Activated B cell treated with CpG ODN at 0.5 μM for 24 hours (primary cell): ENCODE measurements at regions not wholly inside any gene's neighbourhood (a gene's known extent, or its start where the extent isn't known, plus 50 kb on each side); places are given as distances from the start of the nearest gene placed in this dataset.
A peak's percentile ranks its signal among the peaks of the same experiment; 100 is the strongest.
"Not testable (repeated sequence)": the region's sequence is repeated elsewhere in the genome, so short reads cannot be mapped to it uniquely, and the experiment has no call there.

Experiments used
- ATAC-seq: fragments of 200-7000 bp; cut with Tn5 transposase; one replicate; pipeline ENCODE4 v1.10.0; 2021; ENCODE audit warnings: low read depth, mild to moderate bottlenecking, moderate library complexity
- CTCF ChIA-PET: fragments of 350-600 bp; sonication (Branson Sonifier 250); formaldehyde crosslinking; loops from one replicate; lab custom pipeline; 2021; ENCODE audit warnings: antibody characterized with exemption; lab: Charles Lee
- POLR2A ChIA-PET: fragments of 350-600 bp; sonication (Branson Sonifier 250); formaldehyde crosslinking; loops from one replicate; lab custom pipeline; 2021; ENCODE audit warnings: antibody characterized with exemption; lab: Charles Lee
- DNase-seq: peaks from one replicate; pipeline ENCODE4 v3.0.0; 2022
- H3K27ac Mint-ChIP-seq: one replicate; pipeline ENCODE4 v1.8.0; 2020; ENCODE audit warnings: mixed read lengths
- H3K27me3 Mint-ChIP-seq: one replicate; pipeline ENCODE4 v1.8.0; 2021; ENCODE audit warnings: mixed read lengths
- H3K36me3 Mint-ChIP-seq: one replicate; pipeline ENCODE4 v1.8.0; 2021; ENCODE audit warnings: low read depth, mixed read lengths
- H3K4me1 Mint-ChIP-seq: one replicate; pipeline ENCODE4 v1.8.0; 2021; ENCODE audit warnings: mixed read lengths
- H3K4me3 Mint-ChIP-seq: one replicate; pipeline ENCODE4 v1.8.0; 2020; ENCODE audit warnings: mild to moderate bottlenecking, mixed read lengths
- H3K9me3 Mint-ChIP-seq: one replicate; pipeline ENCODE4 v1.8.0; 2020; ENCODE audit warnings: mixed read lengths
- intact Hi-C: fragments of 100-400 bp; cut with micrococcal nuclease; formaldehyde crosslinking; loops from one replicate; pipeline ENCODE4 v1.15.1; 2024
- TF ChIP-seq, protein P1 (sequence below): fragments of 200-600 bp; IDR thresholded peaks from one replicate; pipeline ENCODE4 v1.8.0; 2022; ENCODE audit warnings: antibody characterized with exemption, mild to moderate bottlenecking

DNA sequence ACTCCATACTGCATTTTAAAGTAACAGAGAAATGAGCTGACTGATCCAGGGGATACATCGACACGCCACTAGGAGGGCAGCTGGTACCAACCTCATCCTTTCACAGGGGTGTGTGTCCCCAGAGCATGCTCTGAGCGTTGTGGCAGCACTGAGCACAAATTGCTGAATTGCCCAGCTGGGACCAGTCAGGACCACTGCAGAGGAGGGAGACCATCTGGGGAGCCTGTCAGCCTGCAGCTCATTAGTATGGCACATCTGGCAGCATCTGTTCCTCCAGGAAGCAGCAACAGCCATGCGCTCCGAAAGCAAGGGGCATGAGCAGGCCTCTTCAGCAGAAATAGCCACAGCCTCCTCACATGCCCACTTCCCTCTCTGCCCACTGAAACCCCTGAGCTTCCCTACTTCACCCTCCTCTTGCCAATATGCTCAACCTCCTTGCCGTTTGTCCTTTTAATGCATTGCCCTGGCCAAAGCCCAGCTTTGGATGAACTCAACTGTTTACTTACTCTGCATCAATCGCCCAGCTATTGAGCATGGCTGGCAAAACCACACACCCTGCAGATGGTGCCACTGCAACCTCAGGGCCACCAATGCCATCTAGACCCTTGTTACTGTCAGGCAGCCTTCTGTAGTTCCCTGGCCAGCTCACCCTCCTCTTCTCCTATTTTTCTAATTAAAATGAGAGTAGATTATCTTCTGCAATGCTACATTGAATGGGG is 77.6 kb upstream of the NEDD9 start:
- Mint-ChIP-seq H3K27ac (peak overlapping the region; percentile 19), H3K27me3 (no peaks in the 10 kb centered on the region), H3K36me3 (peaks cover 47% of the 10 kb centered on the region), H3K9me3 (peaks cover under 1% of the 10 kb centered on the region), H3K4me3 (no peak overlapping the region), H3K4me1 (peaks cover 30% of the 10 kb centered on the region)
- CTCF ChIA-PET = interaction anchor here (0.6 to 1.2 kb wide), 3 partner anchors 104 to 186 kb away, joined by 3 to 9 read pairs (median 3); no protein-coding TSS in a partner anchor
- TF ChIP-seq, protein P1, sequence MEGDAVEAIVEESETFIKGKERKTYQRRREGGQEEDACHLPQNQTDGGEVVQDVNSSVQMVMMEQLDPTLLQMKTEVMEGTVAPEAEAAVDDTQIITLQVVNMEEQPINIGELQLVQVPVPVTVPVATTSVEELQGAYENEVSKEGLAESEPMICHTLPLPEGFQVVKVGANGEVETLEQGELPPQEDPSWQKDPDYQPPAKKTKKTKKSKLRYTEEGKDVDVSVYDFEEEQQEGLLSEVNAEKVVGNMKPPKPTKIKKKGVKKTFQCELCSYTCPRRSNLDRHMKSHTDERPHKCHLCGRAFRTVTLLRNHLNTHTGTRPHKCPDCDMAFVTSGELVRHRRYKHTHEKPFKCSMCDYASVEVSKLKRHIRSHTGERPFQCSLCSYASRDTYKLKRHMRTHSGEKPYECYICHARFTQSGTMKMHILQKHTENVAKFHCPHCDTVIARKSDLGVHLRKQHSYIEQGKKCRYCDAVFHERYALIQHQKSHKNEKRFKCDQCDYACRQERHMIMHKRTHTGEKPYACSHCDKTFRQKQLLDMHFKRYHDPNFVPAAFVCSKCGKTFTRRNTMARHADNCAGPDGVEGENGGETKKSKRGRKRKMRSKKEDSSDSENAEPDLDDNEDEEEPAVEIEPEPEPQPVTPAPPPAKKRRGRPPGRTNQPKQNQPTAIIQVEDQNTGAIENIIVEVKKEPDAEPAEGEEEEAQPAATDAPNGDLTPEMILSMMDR = no peak
- ATAC-seq (no peak), DNase-seq (no peak)
- intact Hi-C loops = loop anchor here (5.0 kb wide), 1 partner anchor 33 kb away; no protein-coding TSS in a partner anchor
- POLR2A ChIA-PET = interaction anchor here (0.8 to 1.1 kb wide), 2 partner anchors 64 to 185 kb away, joined by 3 read pairs; no protein-coding TSS in a partner anchor

DNA sequence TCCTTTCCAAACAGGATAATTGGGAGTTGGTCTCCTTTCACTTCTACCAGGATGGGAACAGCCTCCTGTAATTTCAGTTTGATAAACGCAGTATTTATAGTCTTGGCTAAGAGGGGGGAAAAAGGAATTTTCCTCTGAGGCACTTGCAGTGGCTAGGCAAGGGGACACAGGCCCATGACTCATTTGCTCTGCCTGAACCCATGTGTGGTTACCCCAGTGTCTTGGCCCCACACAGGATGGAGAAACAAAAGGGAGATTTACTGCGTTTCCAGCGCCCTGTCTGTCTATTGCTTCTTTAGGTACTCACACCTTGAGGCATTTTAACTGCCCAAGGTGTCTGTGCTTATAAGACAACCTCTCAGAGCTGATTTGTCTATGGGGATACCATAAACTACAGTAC is 74.8 kb upstream of the NEDD9 start:
- Mint-ChIP-seq H3K9me3 (peaks cover 2% of the 10 kb centered on the region), H3K4me3 (no peak overlapping the region), H3K27ac (no peak overlapping the region), H3K36me3 (peaks cover 61% of the 10 kb centered on the region), H3K27me3 (no peaks in the 10 kb centered on the region), H3K4me1 (peaks cover 36% of the 10 kb centered on the region)
- ATAC-seq (no peak), DNase-seq (no peak)
- ChIA-PET POLR2A (interaction anchor here (0.7 kb wide), 1 partner anchor 37 kb away, joined by 5 read pairs; no protein-coding TSS in a partner anchor), CTCF (no interaction called here)
- TF ChIP-seq, protein P1 = no peak
- intact Hi-C loops = no loop called here

DNA sequence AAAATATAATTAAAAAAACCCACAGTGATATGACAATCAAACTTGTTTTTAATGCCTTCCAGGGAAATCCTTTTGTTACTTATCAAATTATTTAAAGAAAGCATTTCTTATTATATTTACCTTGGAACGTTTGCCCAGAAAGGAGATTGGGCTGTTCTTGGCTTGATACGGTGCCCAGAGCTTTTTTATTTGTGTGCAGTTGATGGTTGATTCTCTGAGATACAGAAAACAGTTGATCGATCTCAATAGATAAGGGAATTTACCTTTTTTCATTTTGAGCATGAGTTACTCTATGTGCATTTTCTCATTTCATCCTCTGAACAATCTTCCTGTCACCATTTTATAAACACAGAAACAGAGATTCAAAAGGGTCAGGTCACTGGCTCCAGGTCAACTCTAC is 72.5 kb upstream of the NEDD9 start:
- H3K4me1 Mint-ChIP-seq = peaks cover 30% of the 10 kb centered on the region
- DNase-seq = no peak
- peaks cover 12% of the 10 kb centered on the region for H3K9me3 Mint-ChIP-seq
- ChIA-PET CTCF (no interaction called here), POLR2A (no interaction called here)
- peaks cover 78% of the 10 kb centered on the region for H3K36me3 Mint-ChIP-seq
- no peak overlapping the region for H3K4me3 Mint-ChIP-seq
- H3K27me3 Mint-ChIP-seq = no peaks in the 10 kb centered on the region
- TF ChIP-seq, protein P1 = no peak
- intact Hi-C loops = no loop called here
- H3K27ac Mint-ChIP-seq = no peak overlapping the region
- no peak for ATAC-seq

DNA sequence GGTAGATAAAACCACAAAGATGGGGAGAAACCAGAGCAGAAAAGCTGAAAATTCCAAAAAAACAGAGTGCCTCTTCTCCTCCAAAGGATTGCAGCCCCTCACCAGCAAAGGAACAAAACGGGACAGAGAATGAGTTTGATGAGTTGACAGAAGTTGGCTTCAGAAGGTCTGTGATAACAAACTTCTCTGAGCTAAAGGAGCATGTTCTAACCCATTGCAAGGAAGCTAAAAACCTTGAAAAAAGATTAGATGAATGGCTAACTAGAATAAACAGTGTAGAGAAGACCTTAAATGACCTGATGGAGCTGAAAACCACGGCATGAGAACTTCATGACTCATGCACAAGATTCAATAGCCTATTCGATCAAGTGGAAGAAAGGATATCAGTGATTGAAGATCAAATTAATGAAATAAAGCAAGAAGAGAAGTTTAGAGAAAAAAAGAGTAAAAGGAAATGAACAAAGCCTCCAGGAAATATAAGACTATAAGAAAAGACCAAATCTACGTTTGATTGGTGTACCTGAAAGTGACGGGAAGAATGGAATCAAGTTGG is 67.5 kb upstream of the NEDD9 start:
- intact Hi-C loops, H3K27me3 Mint-ChIP-seq, H3K4me3 Mint-ChIP-seq, DNase-seq, CTCF ChIA-PET, H3K27ac Mint-ChIP-seq, ATAC-seq: not testable (repeated sequence)
- Mint-ChIP-seq H3K36me3 (peaks cover 86% of the 10 kb centered on the region), H3K9me3 (peaks cover 12% of the 10 kb centered on the region), H3K4me1 (peaks cover 31% of the 10 kb centered on the region)
- POLR2A ChIA-PET = interaction anchor here (0.8 kb wide), 1 partner anchor 20 kb away, joined by 3 read pairs; no protein-coding TSS in a partner anchor

DNA sequence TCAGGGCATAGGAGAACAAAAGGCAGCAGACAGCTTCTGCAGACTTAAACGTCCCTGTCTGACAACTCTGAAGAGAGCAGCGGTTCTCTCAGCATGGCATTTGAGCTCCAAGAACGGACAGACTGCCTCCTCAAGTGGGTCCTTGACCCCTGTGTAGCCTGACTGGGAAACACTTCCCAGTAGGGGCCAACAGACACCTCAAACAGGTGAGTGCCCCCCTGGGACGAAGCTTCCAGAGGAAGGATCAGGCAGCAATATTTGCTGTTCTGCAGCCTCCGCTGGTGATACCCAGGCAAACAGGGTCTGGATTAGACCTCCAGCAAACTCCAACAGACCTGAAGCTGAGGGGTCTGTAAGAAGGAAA is 66.9 kb upstream of the NEDD9 start:
- ATAC-seq, H3K27me3 Mint-ChIP-seq, CTCF ChIA-PET, intact Hi-C loops, H3K27ac Mint-ChIP-seq, DNase-seq, H3K4me3 Mint-ChIP-seq: not testable (repeated sequence)
- H3K36me3 Mint-ChIP-seq = peaks cover 86% of the 10 kb centered on the region
- H3K9me3 Mint-ChIP-seq = peaks cover 12% of the 10 kb centered on the region
- peaks cover 31% of the 10 kb centered on the region for H3K4me1 Mint-ChIP-seq
- POLR2A ChIA-PET = interaction anchor here (0.8 kb wide), 1 partner anchor 20 kb away, joined by 3 read pairs; no protein-coding TSS in a partner anchor
